ENCODE measurements at regions not wholly inside any gene's neighbourhood (a gene's known extent, or its start where the extent isn't known, plus 50 kb on each side); places are given as distances from the start of the nearest gene placed in this dataset.

GRCh38 chr21:27596196-27596595 is 629.3 kb upstream of the ADAMTS5 start:
- TF ChIP-seq, protein P1, sequence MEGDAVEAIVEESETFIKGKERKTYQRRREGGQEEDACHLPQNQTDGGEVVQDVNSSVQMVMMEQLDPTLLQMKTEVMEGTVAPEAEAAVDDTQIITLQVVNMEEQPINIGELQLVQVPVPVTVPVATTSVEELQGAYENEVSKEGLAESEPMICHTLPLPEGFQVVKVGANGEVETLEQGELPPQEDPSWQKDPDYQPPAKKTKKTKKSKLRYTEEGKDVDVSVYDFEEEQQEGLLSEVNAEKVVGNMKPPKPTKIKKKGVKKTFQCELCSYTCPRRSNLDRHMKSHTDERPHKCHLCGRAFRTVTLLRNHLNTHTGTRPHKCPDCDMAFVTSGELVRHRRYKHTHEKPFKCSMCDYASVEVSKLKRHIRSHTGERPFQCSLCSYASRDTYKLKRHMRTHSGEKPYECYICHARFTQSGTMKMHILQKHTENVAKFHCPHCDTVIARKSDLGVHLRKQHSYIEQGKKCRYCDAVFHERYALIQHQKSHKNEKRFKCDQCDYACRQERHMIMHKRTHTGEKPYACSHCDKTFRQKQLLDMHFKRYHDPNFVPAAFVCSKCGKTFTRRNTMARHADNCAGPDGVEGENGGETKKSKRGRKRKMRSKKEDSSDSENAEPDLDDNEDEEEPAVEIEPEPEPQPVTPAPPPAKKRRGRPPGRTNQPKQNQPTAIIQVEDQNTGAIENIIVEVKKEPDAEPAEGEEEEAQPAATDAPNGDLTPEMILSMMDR (IDR thresholded peaks at IDR 0.05), result no peak
- no peak for TF ChIP-seq POLR2A (IDR thresholded peaks at IDR 0.05)
